H9 (cell line): ENCODE measurements at regions not wholly inside any gene's neighbourhood (a gene's known extent, or its start where the extent isn't known, plus 50 kb on each side); places are given as distances from the start of the nearest gene placed in this dataset.

Source experiments
- DNase-seq: peaks from one replicate; pipeline ENCODE4 v3.0.0-alpha.2; 2017
- H2AFZ ChIP-seq: one replicate; pipeline ENCODE4 v1.6.1; 2013; ENCODE audit warnings: mild to moderate bottlenecking, low read length, control low read depth, moderate library complexity
- H2AK5ac ChIP-seq: 2 replicates; pipeline ENCODE4 v1.6.1; 2013; ENCODE audit warnings: low read length, control low read depth, mixed read lengths; ENCODE audit not compliant: insufficient read length
- H2BK120ac ChIP-seq: one replicate; pipeline ENCODE4 v1.6.1; 2013; ENCODE audit warnings: low read depth, mild to moderate bottlenecking, low read length, control low read depth, inconsistent platforms; ENCODE audit not compliant: poor library complexity, severe bottlenecking
- H2BK12ac ChIP-seq: 2 replicates; pipeline ENCODE4 v1.6.1; 2013; ENCODE audit warnings: low read length, control low read depth, mixed read lengths, low read depth; ENCODE audit not compliant: insufficient read length
- H2BK15ac ChIP-seq: 2 replicates; pipeline ENCODE4 v1.6.1; 2013; ENCODE audit warnings: low read depth, low read length, control low read depth
- H2BK20ac ChIP-seq: one replicate; pipeline ENCODE4 v1.6.1; 2013; ENCODE audit warnings: low read depth, mild to moderate bottlenecking, low read length, control low read depth, inconsistent platforms; ENCODE audit not compliant: poor library complexity, severe bottlenecking
- H2BK5ac ChIP-seq: 2 replicates; pipeline ENCODE4 v1.6.1; 2013; ENCODE audit warnings: low read length, control low read depth, mixed read lengths; ENCODE audit not compliant: insufficient read length
- H3K14ac ChIP-seq: 2 replicates; pipeline ENCODE4 v1.6.1; 2013; ENCODE audit warnings: low read length, control low read depth; ENCODE audit not compliant: insufficient read depth
- H3K18ac ChIP-seq: 2 replicates; pipeline ENCODE4 v1.6.1; 2013; ENCODE audit warnings: low read depth, mild to moderate bottlenecking, mixed read lengths, low read length, control low read depth; ENCODE audit not compliant: insufficient read length
- H3K23ac ChIP-seq: 2 replicates; pipeline ENCODE4 v1.6.1; 2013; ENCODE audit warnings: low read length, control low read depth, mixed read lengths, low read depth; ENCODE audit not compliant: insufficient read length
- H3K23me2 ChIP-seq: 2 replicates; pipeline ENCODE4 v1.6.1; 2013; ENCODE audit warnings: low read depth, mild to moderate bottlenecking, mixed read lengths, low read length, control low read depth; ENCODE audit not compliant: insufficient read length, poor library complexity, severe bottlenecking
- H3K27ac ChIP-seq: 2 replicates; pipeline ENCODE4 v1.5.1; 2013; ENCODE audit warnings: low read length, control low read depth, mixed read lengths, low read depth; ENCODE audit not compliant: insufficient read length
- H3K27me3 ChIP-seq: 2 replicates; pipeline ENCODE4 v1.6.1; 2013; ENCODE audit warnings: low read length, control low read depth, inconsistent platforms; ENCODE audit not compliant: insufficient read depth
- H3K4ac ChIP-seq: 2 replicates; pipeline ENCODE4 v1.6.1; 2013; ENCODE audit warnings: low read depth, mild to moderate bottlenecking, control low read depth, inconsistent platforms, low read length, moderate library complexity
- H3K4me1 ChIP-seq: 2 replicates; pipeline ENCODE4 v1.6.1; 2013; ENCODE audit warnings: low read length, control low read depth, inconsistent platforms; ENCODE audit not compliant: insufficient read depth
- H3K4me2 ChIP-seq: 2 replicates; pipeline ENCODE4 v1.6.1; 2013; ENCODE audit warnings: low read length, control low read depth, mixed read lengths; ENCODE audit not compliant: insufficient read length, insufficient read depth
- H3K56ac ChIP-seq: 2 replicates; pipeline ENCODE4 v1.6.1; 2013; ENCODE audit warnings: low read depth, mild to moderate bottlenecking, mixed read lengths, low read length, control low read depth; ENCODE audit not compliant: insufficient read length
- H3K79me1 ChIP-seq: 2 replicates; pipeline ENCODE4 v1.6.1; 2013; ENCODE audit warnings: low read depth, mild to moderate bottlenecking, moderate library complexity, low read length, control low read depth, inconsistent platforms; ENCODE audit not compliant: insufficient read depth, poor library complexity, severe bottlenecking
- H3K79me2 ChIP-seq: 2 replicates; pipeline ENCODE4 v1.6.1; 2013; ENCODE audit warnings: low read length, control low read depth, inconsistent platforms; ENCODE audit not compliant: insufficient read depth
- H3K9ac ChIP-seq: 2 replicates; pipeline ENCODE4 v1.6.1; 2013; ENCODE audit warnings: low read length, control low read depth, mixed read lengths; ENCODE audit not compliant: insufficient read length; ENCODE audit errors: extremely low read depth
- H3K9me3 ChIP-seq: one replicate; pipeline ENCODE4 v1.6.1; 2013; ENCODE audit warnings: low read depth, low read length, inconsistent platforms; ENCODE audit not compliant: control insufficient read depth
- H3T11ph ChIP-seq: one replicate; pipeline ENCODE4 v1.6.1; 2013; ENCODE audit warnings: mild to moderate bottlenecking, low read length, control low read depth, inconsistent platforms
- H4K20me1 ChIP-seq: one replicate; pipeline ENCODE4 v1.6.1; 2013; ENCODE audit not compliant: control insufficient read depth, insufficient read length, insufficient read depth
- H4K5ac ChIP-seq: 2 replicates; pipeline ENCODE4 v1.6.1; 2013; ENCODE audit warnings: low read depth, mild to moderate bottlenecking, mixed read lengths, low read length, control low read depth; ENCODE audit not compliant: insufficient read length
- H4K8ac ChIP-seq: replicated peaks from 2 replicates; pipeline ENCODE4 v1.6.1; 2013; ENCODE audit warnings: low read length, control low read depth, mixed read lengths, low read depth; ENCODE audit not compliant: insufficient read length
- H4K91ac ChIP-seq: 2 replicates; pipeline ENCODE4 v1.6.1; 2013; ENCODE audit warnings: low read depth, mild to moderate bottlenecking, moderate library complexity, mixed read lengths, low read length, control low read depth; ENCODE audit not compliant: insufficient read length
- H3K27ac Mint-ChIP-seq, 3 experiments: 2 replicates in 2 of 3; 3 replicates in 1 of 3; pipeline ENCODE4 v1.8.0; 2020 to 2021; ENCODE audit warnings: mixed read lengths in 3 of 3, mild to moderate bottlenecking in 1 of 3, moderate library complexity in 1 of 3
- H3K27me3 Mint-ChIP-seq: 2 replicates; pipeline ENCODE4 v1.8.0; 2021; ENCODE audit warnings: low read depth, mild to moderate bottlenecking, moderate library complexity, mixed read lengths
- H3K36me3 Mint-ChIP-seq, 3 experiments: 2 replicates in 2 of 3; 3 replicates in 1 of 3; pipeline ENCODE4 v1.8.0; 2020 to 2021; ENCODE audit warnings: low read depth in 3 of 3, mixed read lengths in 3 of 3; ENCODE audit not compliant: insufficient read depth in 1 of 3
- H3K4me1 Mint-ChIP-seq, 2 experiments: 2 replicates each; pipeline ENCODE4 v1.8.0; 2020; ENCODE audit warnings: mixed read lengths in 2 of 2
- H3K4me3 Mint-ChIP-seq, 2 experiments: 2 replicates in 1 of 2; 3 replicates in 1 of 2; pipeline ENCODE4 v1.8.0; 2020 to 2021; ENCODE audit warnings: mild to moderate bottlenecking in 2 of 2, mixed read lengths in 2 of 2, moderate library complexity in 1 of 2
- H3K9me3 Mint-ChIP-seq, 2 experiments: 2 replicates in 1 of 2; 3 replicates in 1 of 2; pipeline ENCODE4 v1.8.0; 2020; ENCODE audit warnings: mild to moderate bottlenecking in 2 of 2, mixed read lengths in 2 of 2, moderate library complexity in 1 of 2
- WGBS: extraction: QIAGEN DNeasy Blood & Tissue Kit; methylation state at CpG from one replicate; pipeline ENCODE4 v1.1.7; 2013; ENCODE audit warnings: missing lambda C conversion rate, low lambda C conversion rate, mixed read lengths; ENCODE audit not compliant: insufficient read length; ENCODE audit errors: extremely low coverage; 5-methylcytosine and 5-hydroxymethylcytosine counted together
- TF ChIP-seq, protein P1 (sequence below): fragments of 200-600 bp; sonication (generic); conservative IDR thresholded peaks from 3 replicates; pipeline ENCODE4 v1.8.0; 2021; ENCODE audit warnings: antibody characterized with exemption, mild to moderate bottlenecking

- Mint-ChIP-seq H3K36me3 (no peaks in the 10 kb centered on the region), H3K27ac (no peak overlapping the region; a peak in 1 of 7 replicates), H3K4me1 (peaks cover 31 to 32% of the 10 kb centered on the region in 2 experiments), H3K4me3 (no peak overlapping the region), H3K27me3 (peaks cover 27% of the 10 kb centered on the region), H3K9me3 (no peaks in the 10 kb centered on the region; a peak in 1 of 5 replicates)
- Histone ChIP-seq H3K23me2 (no peaks in the 10 kb centered on the region), H2BK120ac (no peak overlapping the region), H2AFZ (no peak overlapping the region), H3K4me1 (no peaks in the 10 kb centered on the region; the same call in 1 of the 2 replicates), H3K4me2 (no peak overlapping the region), H2BK5ac (no peak overlapping the region), H2BK12ac (no peak overlapping the region), H3K14ac (no peak overlapping the region), H3K18ac (no peak overlapping the region), H3K4ac (no peak overlapping the region), H4K20me1 (no peaks in the 10 kb centered on the region), H3K23ac (no peak overlapping the region), H3K27ac (no peak overlapping the region), H2BK20ac (no peak overlapping the region), H3K79me1 (no peaks in the 10 kb centered on the region), H4K8ac (no peak overlapping the region), H2BK15ac (no peak overlapping the region), H3K27me3 (no peaks in the 10 kb centered on the region), H3T11ph (no peak overlapping the region), H3K56ac (no peak overlapping the region), H3K9me3 (no peaks in the 10 kb centered on the region), H3K79me2 (no peaks in the 10 kb centered on the region), H3K9ac (no peak overlapping the region), H2AK5ac (no peak overlapping the region), H4K91ac (no peak overlapping the region), H4K5ac (no peak overlapping the region)
- TF ChIP-seq, protein P1, sequence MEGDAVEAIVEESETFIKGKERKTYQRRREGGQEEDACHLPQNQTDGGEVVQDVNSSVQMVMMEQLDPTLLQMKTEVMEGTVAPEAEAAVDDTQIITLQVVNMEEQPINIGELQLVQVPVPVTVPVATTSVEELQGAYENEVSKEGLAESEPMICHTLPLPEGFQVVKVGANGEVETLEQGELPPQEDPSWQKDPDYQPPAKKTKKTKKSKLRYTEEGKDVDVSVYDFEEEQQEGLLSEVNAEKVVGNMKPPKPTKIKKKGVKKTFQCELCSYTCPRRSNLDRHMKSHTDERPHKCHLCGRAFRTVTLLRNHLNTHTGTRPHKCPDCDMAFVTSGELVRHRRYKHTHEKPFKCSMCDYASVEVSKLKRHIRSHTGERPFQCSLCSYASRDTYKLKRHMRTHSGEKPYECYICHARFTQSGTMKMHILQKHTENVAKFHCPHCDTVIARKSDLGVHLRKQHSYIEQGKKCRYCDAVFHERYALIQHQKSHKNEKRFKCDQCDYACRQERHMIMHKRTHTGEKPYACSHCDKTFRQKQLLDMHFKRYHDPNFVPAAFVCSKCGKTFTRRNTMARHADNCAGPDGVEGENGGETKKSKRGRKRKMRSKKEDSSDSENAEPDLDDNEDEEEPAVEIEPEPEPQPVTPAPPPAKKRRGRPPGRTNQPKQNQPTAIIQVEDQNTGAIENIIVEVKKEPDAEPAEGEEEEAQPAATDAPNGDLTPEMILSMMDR = no peak
- WGBS = no CpG with 5 or more reads among the region's 9 CpGs
- DNase-seq = no peak
These were observed 478.6 kb downstream of the MATN1 start for GRCh38 chr1:30244801-30245200.
